Neural crest cell (in vitro differentiated cells): ENCODE measurements at regions not wholly inside any gene's neighbourhood (a gene's known extent, or its start where the extent isn't known, plus 50 kb on each side); places are given as distances from the start of the nearest gene placed in this dataset.

Experiments
- DNase-seq: peaks from one replicate; pipeline ENCODE4 v3.0.0; 2021; ENCODE audit warnings: low read depth, mixed read lengths, low spot score
- H3K27ac Mint-ChIP-seq: one replicate; pipeline ENCODE4 v1.8.0; 2021; ENCODE audit warnings: mild to moderate bottlenecking, mixed read lengths; ENCODE audit not compliant: unreplicated experiment
- H3K27me3 Mint-ChIP-seq: 2 replicates; pipeline ENCODE4 v1.8.0; 2021; ENCODE audit warnings: low read depth, mild to moderate bottlenecking, mixed read lengths
- H3K36me3 Mint-ChIP-seq: 2 replicates; pipeline ENCODE4 v1.8.0; 2021; ENCODE audit warnings: low read depth, mild to moderate bottlenecking, mixed read lengths
- H3K4me1 Mint-ChIP-seq: 2 replicates; pipeline ENCODE4 v1.8.0; 2021; ENCODE audit warnings: mixed read lengths
- H3K4me3 Mint-ChIP-seq: one replicate; pipeline ENCODE4 v1.8.0; 2021; ENCODE audit warnings: mild to moderate bottlenecking, mixed read lengths
- H3K9me3 Mint-ChIP-seq: 2 replicates; pipeline ENCODE4 v1.8.0; 2021; ENCODE audit warnings: mixed read lengths
- TF ChIP-seq, protein P1 (sequence below): fragments of 200-600 bp; sonication (generic); conservative IDR thresholded peaks from 2 replicates; pipeline ENCODE4 v1.5.0; 2021; ENCODE audit warnings: antibody characterized with exemption, mild to moderate bottlenecking

DNA sequence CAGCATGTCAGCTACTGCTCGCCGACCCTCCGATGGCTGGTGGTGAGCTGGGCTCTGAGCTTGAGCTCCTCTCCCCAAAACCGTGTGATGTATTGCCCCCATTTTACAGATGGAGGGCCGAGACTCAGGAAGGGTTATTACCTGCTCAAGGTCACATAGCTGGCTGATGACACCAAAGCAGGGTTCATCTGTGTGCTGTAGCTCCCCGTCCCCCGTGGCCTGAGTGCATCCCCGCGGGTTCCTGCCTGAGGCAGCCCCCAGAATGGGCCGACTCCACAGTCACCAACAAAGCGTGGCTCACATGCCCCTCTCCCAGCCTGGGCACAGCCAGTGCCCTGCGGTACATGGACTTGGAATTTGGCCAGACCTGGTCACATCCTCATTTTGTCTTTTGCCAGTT, 198.6 kb downstream of the TFCP2L1 start:
- no peaks in the 10 kb centered on the region for H3K4me1 Mint-ChIP-seq
- H3K27ac Mint-ChIP-seq, result no peak overlapping the region
- no peak for DNase-seq
- TF ChIP-seq, protein P1, sequence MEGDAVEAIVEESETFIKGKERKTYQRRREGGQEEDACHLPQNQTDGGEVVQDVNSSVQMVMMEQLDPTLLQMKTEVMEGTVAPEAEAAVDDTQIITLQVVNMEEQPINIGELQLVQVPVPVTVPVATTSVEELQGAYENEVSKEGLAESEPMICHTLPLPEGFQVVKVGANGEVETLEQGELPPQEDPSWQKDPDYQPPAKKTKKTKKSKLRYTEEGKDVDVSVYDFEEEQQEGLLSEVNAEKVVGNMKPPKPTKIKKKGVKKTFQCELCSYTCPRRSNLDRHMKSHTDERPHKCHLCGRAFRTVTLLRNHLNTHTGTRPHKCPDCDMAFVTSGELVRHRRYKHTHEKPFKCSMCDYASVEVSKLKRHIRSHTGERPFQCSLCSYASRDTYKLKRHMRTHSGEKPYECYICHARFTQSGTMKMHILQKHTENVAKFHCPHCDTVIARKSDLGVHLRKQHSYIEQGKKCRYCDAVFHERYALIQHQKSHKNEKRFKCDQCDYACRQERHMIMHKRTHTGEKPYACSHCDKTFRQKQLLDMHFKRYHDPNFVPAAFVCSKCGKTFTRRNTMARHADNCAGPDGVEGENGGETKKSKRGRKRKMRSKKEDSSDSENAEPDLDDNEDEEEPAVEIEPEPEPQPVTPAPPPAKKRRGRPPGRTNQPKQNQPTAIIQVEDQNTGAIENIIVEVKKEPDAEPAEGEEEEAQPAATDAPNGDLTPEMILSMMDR, result no peak
- H3K36me3 Mint-ChIP-seq, result no peaks in the 10 kb centered on the region
- peaks cover 7% of the 10 kb centered on the region for H3K27me3 Mint-ChIP-seq
- H3K4me3 Mint-ChIP-seq, result no peak overlapping the region
- no peaks in the 10 kb centered on the region for H3K9me3 Mint-ChIP-seq

DNA sequence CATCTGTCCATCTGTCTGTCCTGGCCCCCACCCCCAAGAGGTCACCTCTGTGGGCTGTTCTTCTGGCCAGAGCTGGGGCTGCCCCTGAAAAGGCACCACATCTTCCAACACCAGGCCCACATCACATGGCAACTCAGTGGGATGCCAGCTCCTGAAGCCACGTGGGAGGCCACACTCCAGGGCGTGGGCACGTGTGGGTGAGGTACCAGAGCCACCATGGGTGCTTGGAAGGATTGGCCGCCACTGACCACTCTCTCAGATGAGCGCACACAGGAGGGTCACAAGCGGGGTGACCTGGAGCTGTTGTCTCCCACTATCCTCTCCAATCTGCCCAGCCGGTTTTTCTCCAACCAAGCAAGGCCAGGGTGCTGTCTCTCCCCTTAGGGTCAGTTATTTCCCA, 197.9 kb downstream of the TFCP2L1 start:
- TF ChIP-seq, protein P1, result no peak
- H3K27me3 Mint-ChIP-seq, result peaks cover 6% of the 10 kb centered on the region
- no peaks in the 10 kb centered on the region for H3K36me3 Mint-ChIP-seq

DNA sequence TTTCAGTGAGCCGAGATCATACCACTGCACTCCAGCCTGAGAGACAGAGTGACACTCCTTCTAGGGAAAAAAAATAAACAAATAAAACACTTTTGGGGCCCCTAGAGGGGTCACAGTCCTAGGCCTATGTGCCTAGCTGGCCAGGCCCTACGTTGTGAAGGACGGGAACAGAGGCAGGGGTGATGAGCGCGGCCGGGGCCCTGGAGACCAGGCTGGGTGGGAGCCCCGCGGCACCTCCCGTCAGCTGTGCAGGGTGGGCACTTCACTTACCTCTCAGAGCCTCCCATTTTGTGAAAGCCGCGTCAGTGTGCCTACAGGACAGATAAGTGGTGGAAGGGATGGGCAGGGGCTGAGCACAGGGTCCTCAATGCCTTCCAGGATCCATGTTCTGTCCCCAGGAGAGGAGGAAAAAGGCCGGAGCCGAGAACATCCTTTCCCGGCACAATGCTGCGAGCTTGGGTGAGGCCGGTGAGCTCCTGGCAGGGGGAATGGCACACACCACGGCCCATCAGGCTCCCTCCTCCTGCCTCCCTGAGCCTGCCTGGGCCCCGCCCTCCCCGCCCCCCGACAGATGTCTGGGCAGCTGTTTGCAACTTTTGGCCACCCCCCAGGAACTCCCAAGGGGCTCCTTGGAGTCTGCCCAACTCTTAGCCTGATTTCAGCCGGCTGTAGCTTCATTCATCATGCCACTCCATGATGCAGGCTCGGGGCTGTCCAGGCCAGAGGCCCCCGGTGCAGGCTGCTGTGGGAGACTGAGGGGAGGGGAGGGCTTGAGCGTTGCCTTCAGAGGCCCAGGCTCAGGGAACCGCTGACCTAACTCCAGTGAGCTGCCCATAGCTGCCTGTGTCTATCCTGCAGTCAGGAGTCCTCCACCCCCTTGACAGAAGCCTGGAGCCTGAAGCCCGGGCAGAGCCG, 196.5 kb downstream of the TFCP2L1 start:
- no peak overlapping the region for H3K4me3 Mint-ChIP-seq
- TF ChIP-seq, protein P1, result no peak
- no peaks in the 10 kb centered on the region for H3K4me1 Mint-ChIP-seq
- H3K27ac Mint-ChIP-seq, result no peak overlapping the region
- no peaks in the 10 kb centered on the region for H3K36me3 Mint-ChIP-seq
- no peaks in the 10 kb centered on the region for H3K9me3 Mint-ChIP-seq
- H3K27me3 Mint-ChIP-seq, result peaks cover 10% of the 10 kb centered on the region
- DNase-seq, result no peak

More for the DNA sequence above, 197.9 kb downstream of the TFCP2L1 start:
- no peak overlapping the region for H3K4me3 Mint-ChIP-seq
- no peak for DNase-seq
- no peaks in the 10 kb centered on the region for H3K4me1 Mint-ChIP-seq
- no peaks in the 10 kb centered on the region for H3K9me3 Mint-ChIP-seq
- H3K27ac Mint-ChIP-seq, result peak overlapping the region; percentile 50

DNA sequence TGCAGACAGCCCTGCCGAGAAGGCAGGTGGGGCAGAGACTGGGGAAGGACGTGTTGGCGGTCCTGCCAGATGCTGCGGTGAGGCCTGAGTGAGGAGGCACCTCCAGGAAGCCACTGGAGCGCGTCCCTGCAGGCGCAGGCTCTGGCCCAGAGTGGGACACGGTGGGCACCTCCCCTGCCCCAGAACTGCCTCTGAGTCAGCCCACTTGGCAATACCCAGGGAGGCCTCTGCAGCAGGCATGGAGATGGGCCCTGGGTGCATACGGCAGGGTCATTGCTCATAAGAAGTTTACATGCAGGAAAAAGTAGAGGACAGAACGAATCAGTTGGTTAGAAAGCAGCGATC, 195.9 kb downstream of the TFCP2L1 start:
- Mint-ChIP-seq H3K36me3 (no peaks in the 10 kb centered on the region), H3K4me3 (no peak overlapping the region), H3K27ac (no peak overlapping the region), H3K27me3 (peaks cover 10% of the 10 kb centered on the region), H3K4me1 (no peaks in the 10 kb centered on the region), H3K9me3 (no peaks in the 10 kb centered on the region)
- no peak for DNase-seq
- TF ChIP-seq, protein P1, result no peak

DNA sequence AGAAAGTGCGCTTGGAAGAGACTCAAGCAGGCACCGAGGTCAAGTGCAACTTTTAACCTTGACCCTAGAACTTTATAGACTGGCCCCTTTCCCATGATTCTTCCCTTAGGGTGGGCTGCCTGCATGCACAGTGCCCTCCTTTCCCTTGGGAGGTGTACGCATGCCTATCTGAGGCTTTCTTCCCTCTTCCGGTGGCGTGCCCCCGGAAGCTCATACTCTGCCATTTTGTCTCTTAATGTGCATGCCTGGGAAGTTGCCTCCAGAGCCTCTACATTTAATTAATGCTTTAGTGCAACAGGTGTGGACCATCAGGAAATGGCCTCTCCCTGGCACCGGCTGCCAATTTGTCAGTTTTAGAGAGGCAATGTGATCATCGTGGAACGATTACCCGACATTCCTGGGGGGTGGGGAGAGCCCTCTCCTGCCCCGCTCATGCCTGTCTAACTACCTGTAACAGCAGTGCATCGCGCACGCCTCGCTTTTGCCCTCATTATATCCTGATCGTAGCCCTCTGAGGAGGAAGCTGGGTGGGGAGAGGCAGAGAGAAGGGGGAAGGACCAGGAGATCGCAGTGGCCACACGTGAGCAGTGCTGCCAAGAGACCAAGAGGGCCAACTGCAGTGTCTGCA, 194.8 kb downstream of the TFCP2L1 start:
- Mint-ChIP-seq H3K27ac (no peak overlapping the region), H3K36me3 (no peaks in the 10 kb centered on the region), H3K4me3 (no peak overlapping the region), H3K4me1 (no peaks in the 10 kb centered on the region), H3K9me3 (no peaks in the 10 kb centered on the region), H3K27me3 (peaks cover 10% of the 10 kb centered on the region)
- TF ChIP-seq, protein P1, result no peak
- no peak for DNase-seq
